Medulla oblongata (tissue), 1 donor: ENCODE measurements at regions not wholly inside any gene's neighbourhood (a gene's known extent, or its start where the extent isn't known, plus 50 kb on each side); places are given as distances from the start of the nearest gene placed in this dataset.
"Not testable (repeated sequence)": the region's sequence is repeated elsewhere in the genome, so short reads cannot be mapped to it uniquely, and the experiment has no call there.

Experiments
- DNase-seq: peaks from one replicate; pipeline ENCODE4 v3.0.0-alpha.2; 2015; ENCODE audit errors: extremely low spot score

- no peak for DNase-seq
Observed at GRCh38 chr11:23555085-23555484, 694.8 kb upstream of the CCDC179 start.

GRCh38 chr11:23556163-23556750, 696.0 kb upstream of the CCDC179 start:
- DNase-seq = no peak

- no peak for DNase-seq
Observed at GRCh38 chr11:23563591-23563990, 703.3 kb upstream of the CCDC179 start.

GRCh38 chr11:23564370-23564769, 704.1 kb upstream of the CCDC179 start:
- DNase-seq = no peak

GRCh38 chr11:23569134-23569533, 708.9 kb upstream of the CCDC179 start:
- no peak for DNase-seq

- no peak for DNase-seq
Observed at GRCh38 chr11:23569547-23569946, 709.3 kb upstream of the CCDC179 start.

- DNase-seq = no peak
Observed at GRCh38 chr11:23570828-23571227, 710.6 kb upstream of the CCDC179 start.

- no peak for DNase-seq
Observed at GRCh38 chr11:23573429-23573828, 713.2 kb upstream of the CCDC179 start.

- no peak for DNase-seq
Observed at GRCh38 chr11:23574149-23574548, 713.9 kb upstream of the CCDC179 start.

GRCh38 chr11:23577296-23577695, 717.0 kb upstream of the CCDC179 start:
- no peak for DNase-seq

GRCh38 chr11:23585416-23586104, 725.3 kb upstream of the CCDC179 start:
- peak; percentile 16 for DNase-seq

GRCh38 chr11:23586173-23586572, 725.9 kb upstream of the CCDC179 start:
- no peak for DNase-seq

GRCh38 chr11:23590596-23591308, 730.5 kb upstream of the CCDC179 start:
- DNase-seq = no peak

GRCh38 chr11:23594755-23595154, 734.5 kb upstream of the CCDC179 start:
- DNase-seq = no peak

GRCh38 chr11:23604966-23605365, 744.7 kb upstream of the CCDC179 start:
- DNase-seq = no peak

- no peak for DNase-seq
Observed at GRCh38 chr11:23606191-23606590, 745.9 kb upstream of the CCDC179 start.

GRCh38 chr11:23611726-23612125, 751.5 kb upstream of the CCDC179 start:
- no peak for DNase-seq

- DNase-seq = no peak
Observed at GRCh38 chr11:23620617-23621016, 760.3 kb upstream of the CCDC179 start.

GRCh38 chr11:23632293-23632692, 772.0 kb upstream of the CCDC179 start:
- no peak for DNase-seq

GRCh38 chr11:23644443-23644842, 784.2 kb upstream of the CCDC179 start:
- DNase-seq = no peak

- DNase-seq = not testable (repeated sequence)
Observed at GRCh38 chr11:23652336-23652735, 792.1 kb upstream of the CCDC179 start.

GRCh38 chr11:23653071-23653675, 792.9 kb upstream of the CCDC179 start:
- DNase-seq = no peak

- DNase-seq = no peak
Observed at GRCh38 chr11:23668324-23668723, 808.0 kb upstream of the CCDC179 start.
